Suppressor macrophage (primary cell): ENCODE measurements at regions not wholly inside any gene's neighbourhood (a gene's known extent, or its start where the extent isn't known, plus 50 kb on each side); places are given as distances from the start of the nearest gene placed in this dataset.
"Not testable (repeated sequence)": the region's sequence is repeated elsewhere in the genome, so short reads cannot be mapped to it uniquely, and the experiment has no call there.

Experiments used
- DNase-seq, 4 experiments: peaks; one replicate each; pipeline ENCODE4 v3.0.0-alpha.2; 2020 to 2022

GRCh38 chr1:184817003-184817402, 62.3 kb upstream of the EDEM3 start:
- DNase-seq, result not testable (repeated sequence)

DNA sequence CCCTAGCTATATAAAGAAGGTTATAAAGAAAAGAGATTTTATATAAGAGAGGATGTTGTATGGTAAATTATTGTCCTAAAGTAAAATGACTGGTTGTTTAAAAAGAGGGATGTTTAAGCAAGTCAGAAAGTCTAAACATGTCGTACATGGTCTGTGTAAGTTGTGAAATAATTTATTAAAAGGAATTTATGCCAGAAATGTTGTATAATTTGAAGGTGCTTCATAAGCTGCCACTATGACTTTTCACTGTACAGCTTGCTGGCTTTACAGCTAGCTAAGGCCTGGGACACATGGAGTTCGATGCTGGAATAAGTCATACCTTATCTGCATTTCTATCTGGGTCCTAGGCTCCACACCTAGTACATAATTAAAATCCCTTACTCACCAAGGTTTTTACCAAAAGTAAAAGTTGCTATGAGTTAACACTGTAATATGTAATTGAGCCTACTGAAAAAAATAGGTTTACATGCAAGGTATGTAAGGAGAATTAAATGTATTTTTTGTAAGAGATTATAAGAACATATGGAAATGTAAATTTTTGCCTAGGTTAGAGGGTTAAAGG, 59.0 kb upstream of the EDEM3 start:
- DNase-seq, result no peak

DNA sequence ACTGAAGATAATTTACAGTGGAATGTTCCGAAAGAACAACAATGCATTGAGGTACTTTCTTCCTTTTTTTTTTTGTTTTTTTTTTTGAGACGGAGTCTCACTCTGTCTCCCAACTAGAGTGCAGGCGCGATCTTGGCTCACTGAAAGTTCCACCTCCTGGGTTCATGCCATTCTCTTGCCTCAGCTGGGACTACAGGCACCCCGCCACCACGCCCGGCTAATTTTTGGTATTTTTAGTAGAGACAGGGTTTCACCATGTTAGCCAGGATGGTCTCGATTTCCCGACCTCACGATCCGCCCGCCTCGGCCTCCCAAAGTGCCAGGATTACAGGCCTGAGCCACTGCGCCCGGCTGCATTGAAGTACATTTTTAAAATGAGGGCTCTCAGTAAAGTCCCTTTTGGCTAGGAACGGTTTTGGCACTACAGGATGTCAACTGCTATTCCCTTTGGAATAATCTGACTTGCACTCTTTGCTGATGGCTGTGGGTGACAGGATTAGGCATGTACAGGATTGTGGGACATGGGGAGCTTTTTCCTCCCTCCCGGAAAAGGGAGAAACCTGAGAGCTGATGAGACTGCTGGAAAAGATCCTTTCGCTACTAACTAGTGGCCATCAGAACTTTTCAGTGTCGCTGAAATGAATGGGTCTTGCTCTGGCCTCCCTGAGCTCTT, 56.9 kb upstream of the EDEM3 start:
- no peak for DNase-seq

DNA sequence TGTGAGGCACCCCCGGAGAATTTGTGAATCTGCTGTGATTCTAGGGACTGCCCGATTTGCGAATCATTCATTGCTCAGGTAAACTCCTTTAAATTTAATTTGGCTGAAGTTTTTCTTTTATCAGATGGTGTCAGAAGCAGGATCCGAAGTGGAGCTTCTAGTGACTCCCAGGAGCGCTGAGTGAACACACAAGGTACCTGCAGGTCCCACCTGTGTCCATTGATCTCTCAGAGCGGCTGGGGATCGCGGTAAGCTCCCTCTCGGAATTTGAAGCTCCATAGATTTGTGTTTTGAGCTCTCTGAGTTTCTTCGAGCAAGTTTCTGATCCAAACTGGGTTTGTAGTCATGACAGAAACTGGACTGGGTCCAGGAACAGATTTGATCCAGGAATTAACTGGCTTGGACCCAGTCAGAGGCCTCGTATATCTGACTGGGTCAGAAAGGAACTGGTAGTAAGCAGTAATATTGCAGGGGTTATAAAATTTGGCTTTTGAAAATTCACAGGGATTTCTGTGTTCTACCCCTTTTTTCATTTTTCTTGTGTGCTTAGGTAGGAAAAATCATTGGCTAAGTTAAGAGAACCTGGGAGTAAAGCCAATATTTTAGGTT, 56.2 kb upstream of the EDEM3 start:
- DNase-seq, result no peak

GRCh38 chr1:184806296-184806721, 51.7 kb upstream of the EDEM3 start:
- peak; percentile 58 to 85 (median 70) for DNase-seq

- DNase-seq, result peak; percentile 87 to 92 (median 90)
Observed at GRCh38 chr1:184805667-184806295, 51.1 kb upstream of the EDEM3 start.
